Esophagus mucosa (tissue), 1 donor: ENCODE measurements at regions not wholly inside any gene's neighbourhood (a gene's known extent, or its start where the extent isn't known, plus 50 kb on each side); places are given as distances from the start of the nearest gene placed in this dataset.

Experiments
- ATAC-seq: fragments of 200-7000 bp; cut with Tn5 transposase; one replicate; pipeline ENCODE4 v1.9.1; 2020
- donor health status: DM: yes; HTN: yes; CAD: no.

DNA sequence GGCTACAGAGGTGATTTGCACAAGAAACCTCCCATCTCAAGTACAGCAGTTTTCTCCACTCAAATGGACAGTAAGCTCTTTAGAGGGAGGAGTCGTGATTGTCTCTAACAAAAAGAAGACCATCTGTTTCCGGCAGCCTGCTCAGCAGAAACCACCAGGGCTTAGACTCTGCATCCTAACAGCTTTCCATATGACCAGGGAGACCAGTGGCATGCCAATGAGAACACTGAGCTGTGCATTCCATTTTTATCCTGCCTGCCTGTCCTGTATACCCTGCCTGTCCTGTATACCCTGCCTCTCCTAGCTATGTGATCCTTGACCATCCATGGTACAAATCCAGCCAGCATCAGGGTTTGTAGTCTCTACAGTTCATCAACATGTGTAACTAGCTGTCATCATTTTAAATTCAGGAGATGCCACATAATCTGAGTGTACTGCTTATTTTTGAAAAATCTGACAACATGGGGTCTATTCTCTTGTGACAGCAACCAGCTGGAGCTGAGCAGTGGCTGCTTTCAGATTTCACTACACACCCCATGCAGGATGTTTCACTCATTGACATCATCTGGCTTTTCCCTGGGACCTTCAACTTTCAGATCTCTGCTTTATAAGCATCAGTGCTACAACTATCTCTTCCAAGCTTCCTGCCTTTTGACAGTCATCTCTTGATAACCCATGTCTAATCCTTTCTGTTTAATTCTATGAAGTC lies 50.5 kb upstream of the POU2AF2 start:
- peak; percentile 49 for ATAC-seq

DNA sequence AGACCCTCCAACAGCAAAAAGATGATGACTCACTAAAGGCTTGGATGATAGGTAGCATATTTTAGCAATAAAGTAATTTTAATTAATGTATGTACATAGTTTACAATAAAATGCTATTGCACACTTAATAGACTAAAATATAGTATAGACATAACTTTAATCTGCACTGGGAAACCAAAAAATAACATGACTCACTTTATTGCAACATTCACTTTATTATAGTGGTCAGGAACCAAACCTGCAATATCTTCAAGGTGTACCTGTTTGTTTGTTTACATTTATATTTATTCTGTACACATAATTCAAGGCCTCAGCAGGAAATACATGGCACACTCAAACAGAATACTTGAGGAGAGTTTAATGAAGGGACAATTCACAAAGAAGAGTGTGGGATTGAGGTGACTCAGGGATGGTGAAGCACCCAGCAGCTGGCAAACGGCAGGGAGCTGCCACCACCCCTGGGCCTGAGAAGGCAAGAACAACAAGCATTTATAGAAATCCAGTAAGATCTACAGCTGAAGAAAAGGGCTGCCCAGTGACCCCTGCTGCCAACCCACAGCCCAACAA lies 51.5 kb upstream of the POU2AF2 start:
- no peak for ATAC-seq

DNA sequence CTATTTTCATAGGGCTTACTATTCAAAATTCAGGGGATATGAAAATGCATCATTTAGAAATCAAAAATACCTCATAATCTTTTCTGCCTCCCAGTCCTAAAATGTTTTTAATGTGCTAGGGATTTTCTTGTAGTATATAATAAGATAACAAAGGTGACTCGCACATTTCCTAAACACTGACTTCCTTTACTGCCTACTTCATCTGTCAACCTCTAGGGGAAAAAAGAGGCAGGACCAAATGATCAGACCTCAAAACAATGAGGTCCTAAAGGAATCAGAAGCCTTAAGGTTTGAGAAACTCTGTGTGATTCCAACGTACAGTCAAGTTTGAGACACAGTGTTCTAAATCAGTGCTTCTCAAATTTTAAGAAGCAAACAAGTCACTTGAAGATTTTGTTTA lies 56.1 kb upstream of the POU2AF2 start:
- no peak for ATAC-seq

DNA sequence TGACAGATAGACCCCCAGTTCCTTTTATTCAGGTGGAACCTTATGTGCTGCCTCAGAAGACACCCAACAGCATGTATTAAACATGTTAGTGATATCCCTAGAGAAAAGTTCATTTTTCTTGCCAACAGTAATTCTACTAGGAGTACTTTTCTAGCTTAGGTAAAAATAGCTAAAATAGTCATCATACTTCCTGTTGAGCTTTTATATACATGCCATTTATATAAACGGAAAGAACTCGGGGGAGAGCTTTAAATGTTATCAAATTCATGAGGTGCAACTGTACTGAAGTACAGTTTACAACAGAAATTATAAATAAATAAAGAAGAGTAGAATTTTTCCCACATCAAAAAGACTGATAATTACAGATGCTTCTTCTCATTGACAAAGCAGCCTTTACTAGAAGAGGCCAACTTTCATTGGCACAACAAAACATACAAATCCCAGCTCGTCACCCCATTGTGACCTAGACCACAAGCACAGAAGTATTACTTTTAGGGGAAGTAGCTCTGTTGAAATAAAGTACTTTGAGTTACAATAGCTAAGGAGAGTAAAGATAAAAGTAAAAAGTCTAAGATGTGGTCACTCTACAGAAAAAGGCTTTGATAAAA lies 59.1 kb upstream of the POU2AF2 start:
- no peak for ATAC-seq

DNA sequence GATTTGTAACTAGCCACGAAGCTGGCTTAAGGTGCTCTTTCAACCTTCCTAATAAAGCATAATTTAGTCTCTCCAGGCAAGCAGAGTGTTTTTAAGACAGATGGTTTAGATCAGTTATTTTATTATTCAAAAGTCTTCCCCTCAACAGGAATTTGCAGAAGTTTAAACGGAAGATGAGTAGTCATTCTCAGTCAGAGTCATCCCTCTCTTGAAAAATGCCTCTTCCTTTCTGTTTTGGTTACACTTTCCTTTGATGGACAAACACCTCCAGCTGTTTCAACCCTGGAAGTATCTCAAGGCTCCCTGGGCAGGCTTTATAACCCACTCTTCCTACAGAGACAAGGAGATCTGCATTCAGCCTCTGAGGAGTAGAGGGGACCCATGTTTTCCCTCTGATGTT lies 60.3 kb upstream of the POU2AF2 start:
- ATAC-seq, result no peak

DNA sequence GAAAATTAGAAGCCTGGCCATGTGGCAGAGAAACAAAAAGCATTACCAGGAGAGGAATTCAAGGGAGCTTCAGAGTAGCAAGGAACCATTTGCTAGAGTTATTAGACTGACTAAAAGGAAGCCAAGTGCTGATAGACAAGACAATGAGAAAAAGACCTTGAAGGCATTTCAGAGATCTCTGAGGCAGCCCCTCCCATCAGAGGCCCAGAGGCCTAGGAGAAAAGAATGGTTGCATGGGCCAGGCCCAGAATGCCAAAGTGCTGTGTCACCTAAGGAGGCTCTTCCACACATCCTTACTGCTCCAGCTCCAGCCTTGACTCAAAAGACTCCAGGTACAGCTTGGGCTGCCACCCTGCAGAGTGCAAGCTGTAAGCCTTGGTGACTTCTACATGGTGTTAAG lies 61.8 kb upstream of the POU2AF2 start:
- ATAC-seq, result peak; percentile 65

- ATAC-seq, result peak; percentile 18
Observed at GRCh38 chr11:111179184-111179910, 66.2 kb upstream of the POU2AF2 start.

DNA sequence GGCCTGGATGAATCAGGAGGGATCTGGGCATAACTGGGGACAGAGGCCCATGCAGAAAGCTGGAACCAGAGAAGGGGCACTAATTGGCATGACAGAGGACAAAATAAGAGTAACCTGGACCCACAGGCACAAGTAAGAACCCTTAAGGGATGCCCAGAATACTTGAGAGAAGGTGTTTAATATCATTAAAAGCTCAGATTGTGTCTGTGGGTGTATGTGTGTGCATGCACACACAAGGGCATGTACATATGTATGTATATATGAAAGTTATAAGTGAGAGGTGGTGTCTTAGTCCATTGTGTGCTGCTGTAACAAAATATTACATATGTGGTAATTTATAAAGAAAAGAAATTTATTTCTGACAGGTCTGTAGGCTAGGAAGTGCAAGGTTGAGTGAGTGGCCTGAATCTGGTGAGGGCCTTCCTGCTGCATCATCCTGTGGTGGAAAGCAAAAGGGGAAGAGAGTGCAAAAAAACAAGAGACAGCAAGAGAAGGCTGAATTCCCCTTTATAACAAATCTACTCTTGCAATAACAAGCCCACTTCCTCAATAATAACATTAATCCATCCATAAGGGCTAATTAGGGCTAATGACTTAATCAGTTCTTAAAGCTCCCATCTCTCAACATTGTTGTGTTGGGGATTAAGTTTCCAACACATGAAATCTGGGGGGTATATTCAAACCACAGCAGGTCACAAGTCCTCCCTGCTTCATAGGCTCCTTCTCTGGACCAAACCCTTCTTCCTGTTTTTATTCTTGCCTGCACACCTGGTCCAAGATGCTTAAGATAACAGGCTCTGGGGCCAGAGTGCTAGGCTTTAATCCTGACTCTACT lies 68.3 kb upstream of the POU2AF2 start:
- ATAC-seq, result peak; percentile 47

DNA sequence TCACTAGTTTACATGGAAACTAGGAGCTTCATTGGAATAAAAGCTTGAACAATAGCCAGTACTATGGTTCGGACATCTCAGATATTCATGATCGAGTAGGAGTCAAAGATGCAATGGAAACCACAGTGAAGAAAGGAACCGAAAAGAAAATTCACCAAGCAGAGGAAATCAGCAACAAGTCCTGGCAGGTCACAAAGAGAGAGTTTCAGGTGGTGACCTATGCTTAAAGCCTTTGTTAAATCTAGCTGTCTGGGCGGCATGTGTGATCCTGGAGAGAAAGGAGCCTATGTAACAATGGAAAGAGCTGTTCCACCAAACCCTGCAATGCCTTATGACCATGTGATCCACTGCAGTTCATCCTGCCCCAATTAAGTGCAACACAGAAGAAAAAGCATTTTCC lies 68.9 kb upstream of the POU2AF2 start:
- peak; percentile 68 for ATAC-seq

DNA sequence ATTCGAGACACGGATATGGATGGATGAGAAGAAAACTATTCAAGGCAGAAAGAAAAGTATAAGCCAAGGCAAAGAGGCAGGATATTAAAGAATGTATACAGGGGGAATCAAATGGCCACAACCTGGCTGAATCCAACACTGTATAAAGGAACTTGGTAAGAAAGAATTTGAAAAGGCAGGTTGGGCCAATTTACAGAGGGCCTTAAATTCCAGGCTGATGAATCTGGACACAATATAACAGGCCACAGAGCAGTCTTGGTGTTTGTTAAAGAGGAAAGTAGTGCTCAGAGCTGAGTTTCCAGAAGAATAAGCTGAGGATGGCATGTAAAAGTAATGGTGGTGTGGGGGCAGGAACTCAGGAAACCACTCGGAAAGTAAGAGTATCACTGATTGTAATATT lies 72.3 kb upstream of the POU2AF2 start:
- no peak for ATAC-seq

GRCh38 chr11:111172321-111172862 lies 73.1 kb upstream of the POU2AF2 start:
- ATAC-seq, result no peak

- no peak for ATAC-seq
Observed at GRCh38 chr11:111170761-111171379, 74.7 kb upstream of the POU2AF2 start.

GRCh38 chr11:111169367-111169766 lies 76.2 kb upstream of the POU2AF2 start:
- ATAC-seq, result no peak

GRCh38 chr11:111168871-111169270 lies 76.7 kb upstream of the POU2AF2 start:
- ATAC-seq, result no peak

DNA sequence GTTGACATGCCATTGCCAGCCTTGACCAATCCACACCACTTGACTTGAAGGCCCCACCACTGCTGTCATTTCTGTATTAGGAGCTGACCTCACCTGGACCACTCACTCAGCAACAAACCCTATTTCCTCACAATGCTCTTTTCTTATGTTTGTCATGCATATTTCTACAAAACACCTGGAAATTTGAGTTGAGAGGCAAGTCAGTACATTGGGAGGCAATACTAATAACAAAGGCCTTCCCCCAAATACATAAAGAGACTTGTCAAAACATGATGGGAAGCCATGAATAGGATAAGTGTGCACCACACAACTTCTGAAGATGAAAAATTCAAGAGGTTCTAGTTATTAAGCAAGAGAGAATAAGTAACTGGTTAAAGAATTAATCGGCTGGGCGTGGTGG lies 77.9 kb upstream of the POU2AF2 start:
- no peak for ATAC-seq

GRCh38 chr11:111166598-111166997 lies 78.9 kb upstream of the POU2AF2 start:
- ATAC-seq, result no peak

- no peak for ATAC-seq
Observed at GRCh38 chr11:111162305-111162704, 83.2 kb upstream of the POU2AF2 start.

- ATAC-seq, result no peak
Observed at GRCh38 chr11:111157571-111157970, 88.0 kb upstream of the POU2AF2 start.

DNA sequence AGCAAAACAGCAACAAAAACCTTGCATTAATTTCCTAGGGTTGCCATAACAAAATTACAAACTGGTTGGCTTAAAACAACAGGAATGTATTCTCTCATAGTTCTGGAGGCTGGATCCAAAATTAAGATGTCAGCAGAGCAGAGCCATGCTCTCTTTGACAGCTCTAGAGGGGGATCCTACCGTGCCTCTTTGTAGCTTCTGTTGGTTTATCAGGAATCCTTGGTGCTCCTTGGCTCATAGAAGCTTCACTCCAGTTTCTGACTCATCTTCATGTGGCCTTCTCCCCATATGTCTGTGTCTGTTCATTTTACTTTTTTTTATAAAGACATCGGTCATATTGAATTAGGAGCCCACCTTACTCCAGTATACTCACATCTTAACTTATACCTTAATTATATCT lies 90.5 kb upstream of the POU2AF2 start:
- no peak for ATAC-seq

DNA sequence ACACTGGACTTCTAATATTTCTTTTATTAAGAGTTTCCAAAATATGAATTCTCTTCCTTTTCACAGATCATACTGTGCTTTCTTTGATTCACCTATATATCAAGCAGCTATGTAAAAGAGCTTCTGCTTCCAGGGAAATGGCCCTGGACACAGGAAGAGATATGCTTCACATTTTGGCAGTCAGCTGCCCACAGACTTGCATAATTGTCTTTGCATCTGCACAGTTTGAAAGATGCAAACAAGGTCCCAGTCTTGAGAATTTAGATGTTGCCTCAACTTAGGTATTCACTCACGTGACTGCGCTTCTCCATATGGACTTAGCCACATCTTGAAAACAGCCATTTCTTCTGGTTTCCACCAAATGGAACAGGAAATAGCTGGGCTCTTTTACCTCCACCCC lies 92.3 kb upstream of the POU2AF2 start:
- no peak for ATAC-seq

GRCh38 chr11:111148953-111149352 lies 96.6 kb upstream of the POU2AF2 start:
- ATAC-seq, result no peak

GRCh38 chr11:111148121-111148520 lies 97.4 kb upstream of the POU2AF2 start:
- ATAC-seq, result peak; percentile 67
